Embryonic facial prominence (tissue), 1 donor: ENCODE measurements at regions not wholly inside any gene's neighbourhood (a gene's known extent, or its start where the extent isn't known, plus 50 kb on each side); places are given as distances from the start of the nearest gene placed in this dataset.

Experiments used
- DNase-seq: peaks from one replicate; pipeline ENCODE4 v3.0.0-alpha.2; 2016; ENCODE audit errors: extremely low spot score

- no peak for DNase-seq
Observed at GRCh38 chr6:65830151-65830550, 123.1 kb upstream of the EYS start.

DNA sequence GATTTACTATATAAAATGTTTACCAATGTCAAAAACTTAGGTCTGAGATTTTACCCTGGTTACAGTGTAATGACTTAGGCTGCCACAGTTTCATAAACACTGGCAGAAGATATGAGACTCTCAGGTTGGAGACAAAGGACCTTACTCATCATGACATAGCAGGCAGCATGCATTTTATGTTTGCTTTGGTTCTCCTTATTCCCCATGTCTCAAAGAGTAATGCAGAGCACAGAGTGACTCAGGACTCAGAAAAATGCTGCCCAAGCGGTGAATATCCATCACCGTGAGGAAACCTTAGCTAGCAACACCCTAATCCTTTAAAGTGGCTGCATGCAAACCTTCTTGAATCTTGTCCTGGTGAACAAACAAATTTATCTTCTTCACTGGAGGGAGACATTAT is 112.1 kb upstream of the EYS start:
- no peak for DNase-seq

- DNase-seq, result no peak
Observed at GRCh38 chr6:65818576-65818975, 111.5 kb upstream of the EYS start.

GRCh38 chr6:65816991-65817390 is 110.0 kb upstream of the EYS start:
- DNase-seq, result no peak

GRCh38 chr6:65814071-65814470 is 107.0 kb upstream of the EYS start:
- DNase-seq, result no peak

DNA sequence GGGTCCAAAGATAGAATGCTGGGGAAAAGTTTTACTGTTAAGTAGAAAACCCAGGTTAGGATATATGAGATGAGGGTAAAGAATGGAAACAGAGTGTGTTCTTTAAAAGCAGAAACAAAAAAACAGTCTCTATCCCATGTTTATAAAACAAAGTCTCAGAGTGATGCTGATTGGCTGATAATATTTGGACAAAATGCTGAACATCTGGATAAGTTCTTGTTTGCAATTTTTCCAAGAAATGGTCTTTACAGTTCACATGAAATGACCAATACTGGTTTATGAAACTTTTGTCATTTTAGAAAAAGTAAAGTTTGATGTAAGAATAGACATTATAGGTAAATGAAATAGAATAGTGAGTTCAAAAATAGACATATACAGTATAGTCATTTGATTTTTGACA is 96.2 kb upstream of the EYS start:
- no peak for DNase-seq

- DNase-seq, result no peak
Observed at GRCh38 chr6:65799389-65799788, 92.4 kb upstream of the EYS start.

- DNase-seq, result no peak
Observed at GRCh38 chr6:65798280-65799014, 91.4 kb upstream of the EYS start.

- DNase-seq, result no peak
Observed at GRCh38 chr6:65790666-65791065, 83.6 kb upstream of the EYS start.

- no peak for DNase-seq
Observed at GRCh38 chr6:65787787-65788186, 80.8 kb upstream of the EYS start.

GRCh38 chr6:65786815-65787214 is 79.8 kb upstream of the EYS start:
- DNase-seq, result no peak

DNA sequence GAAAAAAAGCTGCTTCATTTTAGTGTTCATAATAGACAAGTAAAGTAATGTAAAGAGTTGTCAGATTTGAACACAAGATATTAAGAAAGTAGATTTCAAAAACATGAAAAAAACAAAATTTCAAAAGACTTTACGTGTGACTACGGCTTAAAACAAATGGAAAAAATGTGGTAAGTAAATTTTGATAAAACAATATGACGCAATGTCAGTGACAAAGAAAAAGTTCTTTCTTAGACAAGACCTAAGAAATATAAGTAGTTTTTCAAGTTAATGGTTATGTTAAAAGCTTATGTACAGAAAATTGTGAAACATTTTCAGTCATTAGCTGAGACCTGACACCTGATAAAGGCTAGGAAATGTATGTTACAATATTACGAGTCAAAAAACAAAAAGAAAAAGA is 73.7 kb upstream of the EYS start:
- no peak for DNase-seq

DNA sequence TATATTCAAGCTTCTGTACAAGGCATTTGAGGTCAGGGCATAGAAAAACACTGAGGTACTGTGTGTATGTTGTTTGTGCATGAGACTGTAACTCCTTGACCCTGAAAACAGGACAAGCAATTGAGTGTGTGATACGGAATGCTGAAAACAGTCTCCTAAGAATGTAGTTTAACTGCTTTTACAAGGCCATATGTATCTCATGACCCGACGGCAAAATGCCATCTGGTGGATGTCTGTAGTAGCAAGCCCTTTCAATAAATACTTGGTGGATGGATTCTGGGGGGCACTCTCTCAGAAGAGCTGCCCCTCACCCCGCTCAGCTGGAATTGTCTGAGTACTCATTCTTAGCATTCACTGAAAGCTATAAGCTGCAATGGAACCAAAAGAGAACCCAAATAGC is 69.3 kb upstream of the EYS start:
- DNase-seq, result no peak

- DNase-seq, result no peak
Observed at GRCh38 chr6:65771946-65772345, 64.9 kb upstream of the EYS start.

DNA sequence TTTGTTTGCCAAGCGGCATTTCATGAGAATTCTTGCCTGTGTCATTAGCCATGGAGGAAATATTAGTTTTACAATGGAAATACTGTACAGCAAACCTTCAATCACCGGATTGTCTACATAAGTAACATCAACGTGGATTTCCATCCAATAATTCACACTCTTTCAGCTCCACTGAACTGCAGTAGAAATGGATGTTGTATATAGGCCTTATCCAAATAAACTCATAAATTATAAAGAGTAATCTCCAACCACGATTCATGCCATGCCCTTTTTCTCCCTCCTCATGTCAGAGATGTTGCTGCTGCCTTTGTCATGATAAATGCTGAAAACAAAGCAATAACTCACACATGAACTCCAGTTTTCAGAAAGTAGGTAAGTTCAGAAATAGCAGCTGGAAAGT is 54.9 kb upstream of the EYS start:
- DNase-seq, result no peak

DNA sequence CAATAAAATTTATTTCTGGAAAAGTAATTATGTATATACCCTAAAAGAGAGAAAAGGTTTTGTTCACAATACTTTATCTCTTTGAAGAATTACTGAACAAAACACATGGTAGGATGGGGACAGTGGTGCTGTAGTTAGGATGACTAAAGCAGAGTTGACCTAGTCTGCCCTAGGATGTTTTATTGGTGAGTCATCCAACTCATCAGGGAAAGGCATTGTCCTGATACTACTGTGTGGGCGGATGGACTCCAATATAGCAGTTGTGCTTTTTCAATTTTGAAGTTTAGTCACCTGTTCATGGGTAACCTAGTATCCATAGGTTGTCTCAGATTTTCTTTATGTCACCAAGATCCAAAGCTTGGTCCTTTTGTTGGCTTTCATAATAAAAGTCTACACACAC is 53.3 kb upstream of the EYS start:
- DNase-seq, result no peak
